KMS-11 (cell line): ENCODE measurements at regions not wholly inside any gene's neighbourhood (a gene's known extent, or its start where the extent isn't known, plus 50 kb on each side); places are given as distances from the start of the nearest gene placed in this dataset.
"Not testable (repeated sequence)": the region's sequence is repeated elsewhere in the genome, so short reads cannot be mapped to it uniquely, and the experiment has no call there.

ENCODE experiments used
- H2AFZ ChIP-seq: fragments of 200-600 bp; sonication (generic); 2 replicates; pipeline ENCODE4 v1.6.1; 2016; ENCODE audit warnings: antibody characterized with exemption, mixed run types, low read depth
- H3K27ac ChIP-seq: fragments of 200-600 bp; sonication (generic); 2 replicates; pipeline ENCODE4 v1.6.1; 2016; ENCODE audit warnings: mild to moderate bottlenecking, mixed run types
- H3K27me3 ChIP-seq: fragments of 200-600 bp; sonication (generic); 2 replicates; pipeline ENCODE4 v1.6.1; 2017; ENCODE audit warnings: mild to moderate bottlenecking, low read depth, mixed run types, moderate library complexity; ENCODE audit not compliant: insufficient read depth
- H3K36me3 ChIP-seq: fragments of 200-600 bp; sonication (generic); 2 replicates; pipeline ENCODE4 v1.6.1; 2017; ENCODE audit warnings: mild to moderate bottlenecking, mixed run types; ENCODE audit not compliant: insufficient read depth
- H3K4me1 ChIP-seq: fragments of 200-600 bp; sonication (generic); 2 replicates; pipeline ENCODE4 v1.6.1; 2016; ENCODE audit warnings: mild to moderate bottlenecking, low read depth, mixed run types; ENCODE audit not compliant: poor library complexity, severe bottlenecking
- H3K4me2 ChIP-seq: fragments of 200-600 bp; sonication (generic); 2 replicates; pipeline ENCODE4 v1.7.0; 2016; ENCODE audit warnings: mild to moderate bottlenecking, mixed run types
- H3K4me3 ChIP-seq: fragments of 200-600 bp; sonication (generic); IDR thresholded peaks from 2 replicates; pipeline ENCODE4 v1.6.1; 2017; ENCODE audit warnings: low read depth, low read length, mixed read lengths; ENCODE audit not compliant: insufficient read depth
- H3K79me2 ChIP-seq: fragments of 200-600 bp; sonication (generic); 2 replicates; pipeline ENCODE4 v1.6.1; 2016; ENCODE audit warnings: low read depth, mixed run types; ENCODE audit not compliant: insufficient read depth
- H3K9ac ChIP-seq: fragments of 200-600 bp; sonication (generic); 2 replicates; pipeline ENCODE4 v1.6.1; 2016; ENCODE audit warnings: mild to moderate bottlenecking, mixed run types
- H4K20me1 ChIP-seq: fragments of 200-600 bp; sonication (generic); 2 replicates; pipeline ENCODE4 v1.6.1; 2016; ENCODE audit warnings: mild to moderate bottlenecking, mixed run types; ENCODE audit not compliant: insufficient read depth
- TF ChIP-seq, protein P1 (sequence below): fragments of 200-600 bp; sonication (generic); conservative IDR thresholded peaks from 2 replicates; pipeline ENCODE4 v1.6.1; 2017; ENCODE audit warnings: low read depth, mild to moderate bottlenecking, antibody characterized with exemption, low read length, moderate library complexity, mixed read lengths

DNA sequence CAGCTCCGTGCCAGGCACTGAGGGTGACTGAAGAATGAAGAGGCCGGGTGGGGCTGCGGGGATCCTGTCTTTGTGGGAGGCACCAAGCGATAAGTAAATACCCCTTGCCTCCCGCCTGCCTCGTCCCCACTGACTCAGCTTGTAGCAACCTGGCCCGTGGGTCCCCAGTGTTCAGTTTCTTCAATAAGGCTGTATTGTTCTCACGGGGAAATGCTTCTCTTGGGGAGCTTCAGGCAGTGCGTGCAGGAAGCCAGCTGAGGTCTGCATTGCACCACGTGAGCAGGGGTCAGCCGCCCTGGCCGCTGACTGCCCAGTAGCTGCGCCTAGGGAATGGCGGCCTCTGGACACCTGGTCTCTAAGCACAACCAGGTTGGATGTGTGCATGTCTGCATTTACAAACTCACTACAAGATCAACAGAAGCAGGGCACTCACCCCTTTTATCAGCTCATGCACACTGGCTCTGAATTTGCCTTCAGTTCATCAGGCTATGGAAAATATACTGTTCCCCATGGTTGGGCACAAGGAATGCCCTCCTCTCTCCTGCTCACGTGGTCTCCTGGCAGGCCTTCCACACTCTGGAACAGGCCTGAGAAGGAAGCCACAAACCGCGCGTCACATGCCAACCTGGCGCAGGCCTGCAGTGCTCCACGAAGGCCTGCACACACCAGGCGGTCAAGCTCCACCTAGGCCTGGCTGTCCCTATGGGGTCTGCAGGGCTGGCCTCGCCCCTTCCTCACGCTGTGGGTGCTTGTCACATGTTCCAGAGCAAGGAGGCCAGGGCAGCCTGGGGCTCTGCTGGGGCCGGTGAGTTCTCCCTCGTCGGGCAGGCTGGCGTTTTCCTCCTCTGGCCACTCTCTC is 135.7 kb upstream of the RNF32 start:
- Histone ChIP-seq H3K4me2 (no peak overlapping the region), H3K4me3 (no peak overlapping the region), H3K27ac (no peak overlapping the region), H2AFZ (no peak overlapping the region), H3K36me3 (no peaks in the 10 kb centered on the region), H3K4me1 (no peaks in the 10 kb centered on the region), H3K9ac (no peak overlapping the region), H3K79me2 (no peaks in the 10 kb centered on the region), H3K27me3 (no peaks in the 10 kb centered on the region), H4K20me1 (no peaks in the 10 kb centered on the region)
- TF ChIP-seq, protein P1, sequence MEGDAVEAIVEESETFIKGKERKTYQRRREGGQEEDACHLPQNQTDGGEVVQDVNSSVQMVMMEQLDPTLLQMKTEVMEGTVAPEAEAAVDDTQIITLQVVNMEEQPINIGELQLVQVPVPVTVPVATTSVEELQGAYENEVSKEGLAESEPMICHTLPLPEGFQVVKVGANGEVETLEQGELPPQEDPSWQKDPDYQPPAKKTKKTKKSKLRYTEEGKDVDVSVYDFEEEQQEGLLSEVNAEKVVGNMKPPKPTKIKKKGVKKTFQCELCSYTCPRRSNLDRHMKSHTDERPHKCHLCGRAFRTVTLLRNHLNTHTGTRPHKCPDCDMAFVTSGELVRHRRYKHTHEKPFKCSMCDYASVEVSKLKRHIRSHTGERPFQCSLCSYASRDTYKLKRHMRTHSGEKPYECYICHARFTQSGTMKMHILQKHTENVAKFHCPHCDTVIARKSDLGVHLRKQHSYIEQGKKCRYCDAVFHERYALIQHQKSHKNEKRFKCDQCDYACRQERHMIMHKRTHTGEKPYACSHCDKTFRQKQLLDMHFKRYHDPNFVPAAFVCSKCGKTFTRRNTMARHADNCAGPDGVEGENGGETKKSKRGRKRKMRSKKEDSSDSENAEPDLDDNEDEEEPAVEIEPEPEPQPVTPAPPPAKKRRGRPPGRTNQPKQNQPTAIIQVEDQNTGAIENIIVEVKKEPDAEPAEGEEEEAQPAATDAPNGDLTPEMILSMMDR, result no peak

DNA sequence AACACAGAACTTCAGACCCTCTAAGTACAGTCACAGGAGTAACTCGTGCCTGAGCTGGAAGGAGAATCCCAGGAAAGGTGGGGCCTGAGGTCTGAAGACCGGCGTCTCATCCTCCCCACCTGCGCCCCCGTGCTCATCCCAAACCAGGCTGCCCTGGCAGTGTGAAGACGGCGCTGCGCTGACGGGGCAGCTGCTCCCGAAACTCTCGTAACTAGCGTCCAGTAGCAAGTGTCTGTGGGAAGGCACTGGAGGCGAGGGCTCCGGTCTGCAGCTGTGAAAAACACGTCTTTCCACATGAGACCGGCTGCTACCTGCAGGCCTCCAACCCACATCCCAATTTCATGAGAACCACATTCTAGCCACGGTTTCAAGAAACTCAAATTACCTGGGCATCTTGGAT is 136.6 kb upstream of the RNF32 start:
- TF ChIP-seq, protein P1, result no peak
- no peak overlapping the region for H3K27ac ChIP-seq
- H4K20me1 ChIP-seq, result no peaks in the 10 kb centered on the region
- no peaks in the 10 kb centered on the region for H3K79me2 ChIP-seq
- H3K4me3 ChIP-seq, result no peak overlapping the region
- H3K9ac ChIP-seq, result no peak overlapping the region
- H3K4me2 ChIP-seq, result no peak overlapping the region
- no peak overlapping the region for H2AFZ ChIP-seq
- H3K27me3 ChIP-seq, result no peaks in the 10 kb centered on the region
- H3K36me3 ChIP-seq, result no peaks in the 10 kb centered on the region
- H3K4me1 ChIP-seq, result no peaks in the 10 kb centered on the region

DNA sequence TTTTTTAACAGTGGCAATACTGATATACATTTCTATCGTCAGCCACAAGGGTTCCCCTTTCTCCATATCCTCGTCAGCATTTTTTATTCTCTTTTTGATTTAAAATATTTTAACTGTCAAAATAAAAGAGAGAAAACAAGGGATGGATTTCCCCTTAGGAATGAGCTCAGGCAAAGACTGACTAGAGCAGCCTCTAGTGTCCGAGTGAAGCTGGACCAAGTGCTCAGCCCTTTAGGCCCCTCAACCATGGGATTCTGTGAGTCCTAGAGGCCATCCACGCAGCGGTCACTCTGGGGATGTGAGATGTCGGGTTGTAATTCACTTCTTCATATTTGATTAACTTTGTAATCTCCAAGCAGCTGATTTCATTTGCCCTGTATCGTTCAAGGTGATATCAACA is 137.4 kb upstream of the RNF32 start:
- H3K27me3 ChIP-seq, result no peaks in the 10 kb centered on the region
- no peak overlapping the region for H3K4me2 ChIP-seq
- no peak overlapping the region for H3K4me3 ChIP-seq
- H4K20me1 ChIP-seq, result no peaks in the 10 kb centered on the region
- no peak overlapping the region for H2AFZ ChIP-seq
- H3K36me3 ChIP-seq, result no peaks in the 10 kb centered on the region
- H3K4me1 ChIP-seq, result no peaks in the 10 kb centered on the region
- H3K9ac ChIP-seq, result no peak overlapping the region
- no peak overlapping the region for H3K27ac ChIP-seq
- TF ChIP-seq, protein P1, result no peak
- no peaks in the 10 kb centered on the region for H3K79me2 ChIP-seq

DNA sequence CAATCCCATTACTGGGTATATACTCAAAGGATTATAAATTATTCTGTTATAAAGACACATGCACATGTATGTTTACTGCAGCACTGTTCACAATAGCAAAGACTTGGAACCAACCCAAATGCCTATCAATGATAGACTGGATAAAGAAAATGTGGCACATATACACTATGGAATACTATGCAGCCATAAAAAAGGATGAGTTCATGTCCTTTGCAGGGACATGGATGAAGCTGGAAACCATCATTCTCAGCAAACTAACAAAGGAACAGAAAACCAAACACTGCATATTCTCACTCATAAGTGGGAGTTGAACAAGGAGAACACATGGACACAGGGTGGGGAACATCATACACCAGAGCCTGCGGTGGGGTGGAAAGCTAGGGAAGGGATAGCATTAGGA is 138.8 kb upstream of the RNF32 start:
- not testable (repeated sequence) for H3K4me2 ChIP-seq, H3K36me3 ChIP-seq, H3K79me2 ChIP-seq, H3K4me3 ChIP-seq, H2AFZ ChIP-seq, H3K27ac ChIP-seq, H4K20me1 ChIP-seq, H3K4me1 ChIP-seq, H3K27me3 ChIP-seq, H3K9ac ChIP-seq

DNA sequence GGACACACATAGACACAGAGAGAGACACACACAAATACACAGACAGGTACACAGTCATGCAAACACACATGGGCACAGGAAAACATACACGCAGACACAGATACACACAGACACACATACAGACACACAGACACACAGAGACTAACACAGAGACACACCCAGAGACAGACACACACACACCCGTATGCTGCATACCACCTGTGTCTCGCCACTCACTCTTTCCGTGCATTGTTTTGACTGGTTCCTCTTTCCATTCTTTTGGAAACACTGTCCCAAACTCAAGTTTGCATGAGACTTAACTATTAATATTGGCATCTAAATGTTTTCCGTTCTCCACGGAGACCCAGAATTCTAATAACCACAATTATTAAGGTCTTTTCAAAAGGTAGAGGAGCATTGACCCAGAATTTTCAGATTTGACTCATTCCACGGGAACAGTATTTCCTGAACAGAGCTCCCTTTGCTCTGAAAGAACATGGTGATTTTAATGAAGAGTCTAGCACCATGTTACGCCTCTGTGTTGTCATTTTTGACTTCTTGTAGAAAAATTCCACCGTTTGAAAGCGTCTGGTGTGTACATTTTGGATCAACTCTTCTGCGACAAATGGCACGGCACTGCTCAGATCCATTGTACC is 141.2 kb upstream of the RNF32 start:
- no peak overlapping the region for H3K4me2 ChIP-seq
- no peak overlapping the region for H3K9ac ChIP-seq
- TF ChIP-seq, protein P1, result no peak
- H3K27ac ChIP-seq, result no peak overlapping the region
- no peak overlapping the region for H2AFZ ChIP-seq
- H3K27me3 ChIP-seq, result no peaks in the 10 kb centered on the region
- H3K36me3 ChIP-seq, result no peaks in the 10 kb centered on the region
- no peaks in the 10 kb centered on the region for H4K20me1 ChIP-seq
- H3K4me1 ChIP-seq, result no peaks in the 10 kb centered on the region
- H3K4me3 ChIP-seq, result no peak overlapping the region
- no peaks in the 10 kb centered on the region for H3K79me2 ChIP-seq
